H1 (cell line): ENCODE measurements at regions not wholly inside any gene's neighbourhood (a gene's known extent, or its start where the extent isn't known, plus 50 kb on each side); places are given as distances from the start of the nearest gene placed in this dataset.

Source experiments
- BRCA1 ChIP-seq: IDR thresholded peaks from 2 replicates; pipeline ENCODE4 v1.6.1; 2012; ENCODE audit warnings: low read depth, low read length, improper control_type of control experiment
- CHD7 ChIP-seq: fragments of 300-600 bp; sonication (generic); IDR thresholded peaks from 2 replicates; pipeline ENCODE4 v1.7.1; 2012; ENCODE audit warnings: low read length, moderate library complexity, mild to moderate bottlenecking, inconsistent platforms; ENCODE audit not compliant: insufficient replicate concordance
- CTBP2 ChIP-seq: IDR thresholded peaks from 2 replicates; pipeline ENCODE4 v1.7.0; 2011; ENCODE audit warnings: borderline replicate concordance, mild to moderate bottlenecking, moderate library complexity, mixed read lengths, low read length; ENCODE audit not compliant: insufficient read depth, insufficient read length
- E2F6 ChIP-seq: IDR thresholded peaks from 2 replicates; pipeline ENCODE4 v1.6.1; 2012; ENCODE audit warnings: inconsistent platforms
- KDM1A ChIP-seq: fragments of 200-600, 300-600 bp; sonication (generic); IDR thresholded peaks from 2 replicates; pipeline ENCODE4 v1.7.1; 2016; ENCODE audit warnings: mild to moderate bottlenecking, low read length, borderline replicate concordance
- MAFK ChIP-seq: IDR thresholded peaks from 2 replicates; pipeline ENCODE4 v1.6.1; 2012; ENCODE audit warnings: low read depth, mild to moderate bottlenecking, improper control_type of control experiment, low read length
- SIN3A ChIP-seq, 2 experiments: IDR thresholded peaks in 1 of 2; conservative IDR thresholded peaks in 1 of 2; 2 replicates each; pipeline ENCODE4 v1.6.1; 2011 to 2012; ENCODE audit warnings: low read length in 2 of 2, improper control_type of control experiment in 1 of 2, low read depth in 1 of 2, mild to moderate bottlenecking in 1 of 2
- SP1 ChIP-seq: IDR thresholded peaks from 2 replicates; pipeline ENCODE4 v1.6.1; 2011; ENCODE audit warnings: low read depth, low read length
- SP4 ChIP-seq: IDR thresholded peaks from 2 replicates; pipeline ENCODE4 v1.6.1; 2012; ENCODE audit warnings: low read length, inconsistent platforms

- TF ChIP-seq CHD7 (no peak), SIN3A (conservative IDR thresholded peaks at IDR 0.05 in 1 of 2, IDR thresholded peaks at IDR 0.05 in 1 of 2; ENCODE audit: low read depth in 1 of 2, low read length in 2 of 2) (no peak), MAFK (no peak), SP1 (no peak), E2F6 (no peak), BRCA1 (no peak), CTBP2 (no peak), KDM1A (no peak), SP4 (no peak)
These were observed 83.4 kb upstream of the SMNDC1 start (continued) for GRCh38 chr10:110387983-110388686.
